Sigmoid colon (tissue), 6 donors: ENCODE measurements at regions not wholly inside any gene's neighbourhood (a gene's known extent, or its start where the extent isn't known, plus 50 kb on each side); places are given as distances from the start of the nearest gene placed in this dataset.

Source experiments
- DNase-seq: peaks from one replicate; pipeline ENCODE4 v3.0.0-alpha.2; 2019
- H3K27ac ChIP-seq, 4 donors: fragments of 200-600 bp; sonication (generic); one replicate each; pipeline ENCODE4 v1.5.1; 2016 to 2019; ENCODE audit warnings: mild to moderate bottlenecking in 1 of 4
- H3K27me3 ChIP-seq, 3 donors: fragments of 200-600 bp; sonication (generic); one replicate each; pipeline ENCODE4 v1.5.1; 2019; ENCODE audit warnings: mild to moderate bottlenecking in 1 of 3
- H3K36me3 ChIP-seq, 4 donors: fragments of 200-600 bp; sonication (generic); one replicate each; pipeline ENCODE4 v1.5.1; 2016 to 2019
- H3K4me1 ChIP-seq, 4 donors: fragments of 200-600 bp; sonication (generic); one replicate each; pipeline ENCODE4 v1.5.1; 2017 to 2019
- H3K4me3 ChIP-seq, 4 donors: fragments of 200-600 bp; sonication (generic); one replicate each; pipeline ENCODE4 v1.5.1; 2017 to 2019; ENCODE audit warnings: mild to moderate bottlenecking in 2 of 4, moderate library complexity in 1 of 4
- H3K9me3 ChIP-seq, 4 donors: fragments of 200-600 bp in 3 of 4; sonication (generic) in 3 of 4; one replicate each; pipeline versions ENCODE4 v1.5.1 to v1.6.1; 2013 to 2019
- EP300 ChIP-seq, 4 donors: sonication (generic); formaldehyde crosslinking; IDR thresholded peaks; one replicate each; pipeline ENCODE4 v1.6.1; 2017; ENCODE audit warnings: antibody characterized with exemption in 4 of 4
- POLR2A ChIP-seq, 2 donors: fragments of 450-650 bp; IDR thresholded peaks; one replicate each; pipeline ENCODE4 v1.6.1; 2016; ENCODE audit warnings: antibody characterized with exemption in 2 of 2, mild to moderate bottlenecking in 2 of 2, moderate library complexity in 2 of 2
- POLR2AphosphoS5 ChIP-seq, 4 donors: sonication (generic); formaldehyde crosslinking; IDR thresholded peaks; one replicate each; pipeline ENCODE4 v1.6.1; 2017; ENCODE audit warnings: antibody characterized with exemption in 4 of 4
- WGBS, 2 donors: extraction: QIAGEN DNeasy Blood & Tissue Kit; methylation state at CpG; one replicate each; pipeline ENCODE4 v1.1.7; 2013; 5-methylcytosine and 5-hydroxymethylcytosine counted together
- intact Hi-C: fragments of 100-400 bp; cut with DNase I; formaldehyde crosslinking; loops from one replicate; pipeline ENCODE4 v1.15.1; 2023
- TF ChIP-seq, protein P1 (sequence below), 4 experiments: fragments of 450-650 bp in 3 of 4; fragments of 200-600 bp in 1 of 4; IDR thresholded peaks; one replicate each; pipeline ENCODE4 v1.5.1; 2016 to 2019; ENCODE audit warnings: antibody characterized with exemption in 4 of 4, mild to moderate bottlenecking in 3 of 4, moderate library complexity in 2 of 4
- donor health status: healthy with polysubstance abuse.
- donor health status: healthy.

DNA sequence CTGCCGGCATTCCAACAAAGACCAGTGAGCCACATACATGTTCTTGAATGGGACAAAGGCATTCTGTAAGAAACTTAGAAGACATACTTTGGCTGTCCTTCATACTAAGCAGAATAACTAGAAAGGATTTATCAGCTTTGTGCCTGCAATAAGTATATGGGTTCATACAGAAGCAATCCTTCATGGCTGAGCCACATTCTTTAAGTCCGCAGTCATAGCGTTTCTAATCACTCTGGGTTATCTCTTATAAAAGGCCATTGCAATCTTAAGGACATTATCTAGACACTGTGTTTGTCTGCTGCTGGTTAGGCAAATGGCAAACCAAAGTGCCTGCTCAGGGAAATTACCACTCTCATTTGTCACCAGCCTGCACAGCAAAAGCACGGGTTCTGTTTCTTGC lies 488.4 kb downstream of the ACTR3B start:
- DNase-seq, result no peak
- no peaks in the 10 kb centered on the region for H3K36me3 ChIP-seq
- intact Hi-C loops, result no loop called here
- H3K27me3 ChIP-seq, result no peaks in the 10 kb centered on the region
- 78 to 83% methylated on average over 4 of the region's 4 CpGs for WGBS, 2 donors
- H3K9me3 ChIP-seq, result no peaks in the 10 kb centered on the region
- no peak overlapping the region for H3K27ac ChIP-seq
- no peak overlapping the region for H3K4me3 ChIP-seq
- TF ChIP-seq, protein P1, sequence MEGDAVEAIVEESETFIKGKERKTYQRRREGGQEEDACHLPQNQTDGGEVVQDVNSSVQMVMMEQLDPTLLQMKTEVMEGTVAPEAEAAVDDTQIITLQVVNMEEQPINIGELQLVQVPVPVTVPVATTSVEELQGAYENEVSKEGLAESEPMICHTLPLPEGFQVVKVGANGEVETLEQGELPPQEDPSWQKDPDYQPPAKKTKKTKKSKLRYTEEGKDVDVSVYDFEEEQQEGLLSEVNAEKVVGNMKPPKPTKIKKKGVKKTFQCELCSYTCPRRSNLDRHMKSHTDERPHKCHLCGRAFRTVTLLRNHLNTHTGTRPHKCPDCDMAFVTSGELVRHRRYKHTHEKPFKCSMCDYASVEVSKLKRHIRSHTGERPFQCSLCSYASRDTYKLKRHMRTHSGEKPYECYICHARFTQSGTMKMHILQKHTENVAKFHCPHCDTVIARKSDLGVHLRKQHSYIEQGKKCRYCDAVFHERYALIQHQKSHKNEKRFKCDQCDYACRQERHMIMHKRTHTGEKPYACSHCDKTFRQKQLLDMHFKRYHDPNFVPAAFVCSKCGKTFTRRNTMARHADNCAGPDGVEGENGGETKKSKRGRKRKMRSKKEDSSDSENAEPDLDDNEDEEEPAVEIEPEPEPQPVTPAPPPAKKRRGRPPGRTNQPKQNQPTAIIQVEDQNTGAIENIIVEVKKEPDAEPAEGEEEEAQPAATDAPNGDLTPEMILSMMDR (IDR thresholded peaks at IDR 0.05), result no peak
- TF ChIP-seq POLR2AphosphoS5 (IDR thresholded peaks at IDR 0.05), result no peak
- TF ChIP-seq POLR2A (IDR thresholded peaks at IDR 0.05), result no peak
- TF ChIP-seq EP300 (IDR thresholded peaks at IDR 0.05), result no peak
- no peaks in the 10 kb centered on the region for H3K4me1 ChIP-seq

DNA sequence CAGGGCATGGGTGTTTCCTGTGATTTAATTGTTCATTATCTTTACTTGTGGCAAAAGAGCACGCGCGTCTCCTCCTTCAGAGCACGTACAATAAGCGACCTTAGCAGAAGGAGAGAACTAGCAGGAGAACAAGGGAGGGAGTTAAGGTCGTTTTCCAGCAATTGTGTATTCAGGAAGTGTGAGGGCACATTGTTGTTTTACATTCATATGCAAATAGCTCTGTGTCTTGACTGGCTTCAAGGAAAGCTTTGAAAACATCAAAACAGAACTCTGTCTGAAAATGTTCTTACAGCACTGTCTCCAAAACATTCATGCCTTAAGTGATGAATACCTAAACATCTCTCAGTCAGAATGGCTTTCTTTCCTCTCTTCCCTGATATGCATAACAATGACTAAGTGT lies 499.1 kb downstream of the ACTR3B start:
- no peaks in the 10 kb centered on the region for H3K4me1 ChIP-seq
- H3K27me3 ChIP-seq, result no peaks in the 10 kb centered on the region
- intact Hi-C loops, result no loop called here
- DNase-seq, result no peak
- TF ChIP-seq, protein P1 (IDR thresholded peaks at IDR 0.05), result no peak
- TF ChIP-seq POLR2AphosphoS5 (IDR thresholded peaks at IDR 0.05) (no peak), EP300 (IDR thresholded peaks at IDR 0.05) (no peak), POLR2A (IDR thresholded peaks at IDR 0.05) (no peak)
- H3K36me3 ChIP-seq, result no peaks in the 10 kb centered on the region
- WGBS, 2 donors, result 78 to 79% methylated on average over 6 of the region's 6 CpGs
- no peaks in the 10 kb centered on the region for H3K9me3 ChIP-seq
- H3K27ac ChIP-seq, result no peak overlapping the region
- H3K4me3 ChIP-seq, result no peak overlapping the region

DNA sequence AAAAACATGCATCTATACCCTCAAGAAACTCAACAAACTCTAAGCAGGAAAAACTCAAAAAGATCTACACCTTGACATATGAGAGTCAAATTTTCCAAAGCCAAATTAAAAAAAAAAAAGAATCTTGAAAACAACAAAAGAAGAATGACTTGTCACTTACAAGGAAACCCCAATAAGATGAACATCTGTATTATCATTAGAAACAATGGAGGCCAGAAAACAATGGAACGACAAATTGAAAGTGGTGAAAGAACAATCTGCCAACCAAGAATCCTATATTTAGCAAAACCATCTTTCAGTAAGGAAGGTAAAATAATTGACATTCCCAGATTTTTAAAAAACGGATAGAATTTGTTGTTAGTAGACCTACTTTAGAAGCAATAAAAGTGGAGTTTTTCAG lies 516.8 kb downstream of the ACTR3B start:
- H3K27me3 ChIP-seq, result no peaks in the 10 kb centered on the region
- no peak overlapping the region for H3K27ac ChIP-seq
- 87 to 88% methylated on average over 2 of the region's 2 CpGs for WGBS, 2 donors
- no peak for DNase-seq
- H3K9me3 ChIP-seq, result peaks cover 0 to 4% (median 0%) of the 10 kb centered on the region in 4 donors
- no peak overlapping the region for H3K4me3 ChIP-seq
- H3K4me1 ChIP-seq, result no peaks in the 10 kb centered on the region
- no peaks in the 10 kb centered on the region for H3K36me3 ChIP-seq
- no peak for TF ChIP-seq POLR2A (IDR thresholded peaks at IDR 0.05)
- TF ChIP-seq POLR2AphosphoS5 (IDR thresholded peaks at IDR 0.05), result no peak
- TF ChIP-seq, protein P1 (IDR thresholded peaks at IDR 0.05), result no peak
- no peak for TF ChIP-seq EP300 (IDR thresholded peaks at IDR 0.05)
- intact Hi-C loops, result no loop called here

DNA sequence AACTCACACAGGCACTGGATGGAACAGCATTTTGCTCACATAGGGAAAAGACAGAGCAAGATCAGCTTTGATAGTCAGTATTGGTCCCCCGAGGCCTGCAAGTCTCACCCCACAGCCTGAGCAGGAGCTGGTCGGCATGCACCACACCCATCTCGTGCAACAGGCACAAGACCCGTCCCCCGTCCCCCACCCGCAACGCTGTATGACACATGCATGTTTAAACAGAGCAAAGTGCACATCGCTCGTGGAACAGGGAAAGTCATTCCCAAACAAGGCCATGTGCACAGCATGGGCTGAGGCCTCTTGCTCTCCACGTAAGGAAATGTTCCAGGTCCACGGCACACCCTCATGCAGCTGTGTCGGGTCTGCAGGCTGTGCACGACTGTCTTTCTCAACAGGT lies 527.2 kb downstream of the ACTR3B start:
- Histone ChIP-seq H3K36me3 (no peaks in the 10 kb centered on the region), H3K27me3 (no peaks in the 10 kb centered on the region), H3K4me1 (no peaks in the 10 kb centered on the region), H3K4me3 (no peak overlapping the region), H3K9me3 (peaks cover 0 to 5% (median 0%) of the 10 kb centered on the region in 4 donors), H3K27ac (no peak overlapping the region)
- TF ChIP-seq POLR2AphosphoS5 (IDR thresholded peaks at IDR 0.05) (no peak), EP300 (IDR thresholded peaks at IDR 0.05) (no peak), POLR2A (IDR thresholded peaks at IDR 0.05) (no peak)
- TF ChIP-seq, protein P1 (IDR thresholded peaks at IDR 0.05), result no peak
- DNase-seq, result no peak
- intact Hi-C loops, result no loop called here
- WGBS, 2 donors, result 65 to 78% methylated on average over 13 of the region's 13 CpGs

DNA sequence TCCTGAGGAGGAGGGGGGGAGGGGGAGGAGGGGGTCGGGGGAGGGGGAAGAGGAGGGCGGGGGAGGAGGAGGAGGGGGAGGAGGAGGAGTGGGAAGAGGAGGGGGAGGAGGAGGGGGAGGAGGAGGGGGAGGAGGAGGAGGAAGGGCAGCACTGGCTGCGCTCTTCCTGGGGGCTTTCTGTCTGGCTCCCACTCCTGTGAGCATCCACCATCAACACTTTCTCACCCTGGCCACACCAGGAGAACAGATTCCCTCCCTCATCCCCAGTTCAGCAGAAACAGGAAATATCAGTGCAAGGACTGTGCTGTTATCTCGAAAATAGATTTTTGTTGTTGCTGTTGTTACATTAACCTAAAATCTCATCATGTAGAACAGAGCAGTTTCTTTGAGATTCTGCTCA lies 530.5 kb downstream of the ACTR3B start:
- Histone ChIP-seq H3K36me3 (no peaks in the 10 kb centered on the region), H3K4me1 (no peaks in the 10 kb centered on the region), H3K4me3 (no peak overlapping the region), H3K9me3 (peaks cover 0 to 4% (median 0%) of the 10 kb centered on the region in 4 donors), H3K27me3 (no peaks in the 10 kb centered on the region), H3K27ac (no peak overlapping the region)
- intact Hi-C loops, result no loop called here
- no peak for DNase-seq
- 68 to 85% methylated on average over 2 of the region's 4 CpGs for WGBS, 2 donors
- TF ChIP-seq POLR2A (IDR thresholded peaks at IDR 0.05) (no peak), POLR2AphosphoS5 (IDR thresholded peaks at IDR 0.05) (no peak), EP300 (IDR thresholded peaks at IDR 0.05) (no peak)
- TF ChIP-seq, protein P1 (IDR thresholded peaks at IDR 0.05), result no peak
